Epithelial cell of proximal tubule (primary cell): ENCODE measurements at regions not wholly inside any gene's neighbourhood (a gene's known extent, or its start where the extent isn't known, plus 50 kb on each side); places are given as distances from the start of the nearest gene placed in this dataset.

ENCODE experiments used
- DNase-seq: peaks from one replicate; pipeline ENCODE4 v3.0.0-alpha.2; 2011; ENCODE audit warnings: low read depth
- H3K4me3 ChIP-seq: 2 replicates; pipeline ENCODE4 v1.5.1; 2011; ENCODE audit warnings: low read depth, mild to moderate bottlenecking, low read length
- TF ChIP-seq, protein P1 (sequence below): conservative IDR thresholded peaks from 2 replicates; pipeline ENCODE4 v1.5.1; 2012; ENCODE audit warnings: low read depth, mild to moderate bottlenecking, low read length

DNA sequence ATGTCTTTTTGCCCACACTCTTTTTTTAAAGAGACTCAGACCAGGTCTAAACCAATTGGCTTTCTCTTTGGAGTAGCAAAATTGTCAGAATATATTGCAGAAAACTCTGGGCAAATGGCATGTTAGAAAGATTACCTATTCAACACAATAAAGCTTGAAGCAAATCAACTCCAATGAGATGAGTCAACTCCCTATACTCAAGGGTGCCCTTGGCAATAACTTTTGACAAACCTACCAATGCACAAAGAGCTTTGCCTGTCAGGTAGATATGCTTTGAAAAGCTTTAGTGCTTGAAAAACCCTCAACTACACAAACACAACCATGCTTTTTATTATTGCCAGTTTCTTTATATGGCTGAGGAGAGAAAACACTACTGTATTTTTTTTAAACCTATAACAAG lies 137.7 kb upstream of the GRM7 start:
- H3K4me3 ChIP-seq = no peak overlapping the region
- DNase-seq = no peak
- TF ChIP-seq, protein P1, sequence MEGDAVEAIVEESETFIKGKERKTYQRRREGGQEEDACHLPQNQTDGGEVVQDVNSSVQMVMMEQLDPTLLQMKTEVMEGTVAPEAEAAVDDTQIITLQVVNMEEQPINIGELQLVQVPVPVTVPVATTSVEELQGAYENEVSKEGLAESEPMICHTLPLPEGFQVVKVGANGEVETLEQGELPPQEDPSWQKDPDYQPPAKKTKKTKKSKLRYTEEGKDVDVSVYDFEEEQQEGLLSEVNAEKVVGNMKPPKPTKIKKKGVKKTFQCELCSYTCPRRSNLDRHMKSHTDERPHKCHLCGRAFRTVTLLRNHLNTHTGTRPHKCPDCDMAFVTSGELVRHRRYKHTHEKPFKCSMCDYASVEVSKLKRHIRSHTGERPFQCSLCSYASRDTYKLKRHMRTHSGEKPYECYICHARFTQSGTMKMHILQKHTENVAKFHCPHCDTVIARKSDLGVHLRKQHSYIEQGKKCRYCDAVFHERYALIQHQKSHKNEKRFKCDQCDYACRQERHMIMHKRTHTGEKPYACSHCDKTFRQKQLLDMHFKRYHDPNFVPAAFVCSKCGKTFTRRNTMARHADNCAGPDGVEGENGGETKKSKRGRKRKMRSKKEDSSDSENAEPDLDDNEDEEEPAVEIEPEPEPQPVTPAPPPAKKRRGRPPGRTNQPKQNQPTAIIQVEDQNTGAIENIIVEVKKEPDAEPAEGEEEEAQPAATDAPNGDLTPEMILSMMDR = no peak

GRCh38 chr3:6726811-6727210 lies 134.1 kb upstream of the GRM7 start:
- no peak overlapping the region for H3K4me3 ChIP-seq
- DNase-seq = no peak
- TF ChIP-seq, protein P1 = no peak

DNA sequence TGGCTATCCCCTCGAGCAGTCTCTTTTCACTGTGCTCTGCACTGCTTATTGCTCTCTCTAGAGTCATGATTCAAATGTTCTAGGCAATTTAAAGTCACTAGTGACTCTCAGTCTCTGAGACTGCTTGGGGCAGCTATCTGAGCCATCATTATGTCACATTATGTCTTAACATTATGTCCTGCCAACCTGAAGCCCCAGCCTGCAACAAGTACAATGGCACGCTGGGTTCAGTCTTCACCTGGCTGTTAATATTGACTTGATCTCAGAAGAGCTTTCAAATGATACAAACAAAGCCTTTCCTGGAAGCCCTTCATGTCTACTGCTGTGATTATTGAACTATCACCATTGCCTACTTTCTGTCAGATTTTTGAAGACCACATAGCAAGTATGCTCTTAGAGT lies 128.1 kb upstream of the GRM7 start:
- no peak for DNase-seq
- TF ChIP-seq, protein P1 = no peak
- no peak overlapping the region for H3K4me3 ChIP-seq

DNA sequence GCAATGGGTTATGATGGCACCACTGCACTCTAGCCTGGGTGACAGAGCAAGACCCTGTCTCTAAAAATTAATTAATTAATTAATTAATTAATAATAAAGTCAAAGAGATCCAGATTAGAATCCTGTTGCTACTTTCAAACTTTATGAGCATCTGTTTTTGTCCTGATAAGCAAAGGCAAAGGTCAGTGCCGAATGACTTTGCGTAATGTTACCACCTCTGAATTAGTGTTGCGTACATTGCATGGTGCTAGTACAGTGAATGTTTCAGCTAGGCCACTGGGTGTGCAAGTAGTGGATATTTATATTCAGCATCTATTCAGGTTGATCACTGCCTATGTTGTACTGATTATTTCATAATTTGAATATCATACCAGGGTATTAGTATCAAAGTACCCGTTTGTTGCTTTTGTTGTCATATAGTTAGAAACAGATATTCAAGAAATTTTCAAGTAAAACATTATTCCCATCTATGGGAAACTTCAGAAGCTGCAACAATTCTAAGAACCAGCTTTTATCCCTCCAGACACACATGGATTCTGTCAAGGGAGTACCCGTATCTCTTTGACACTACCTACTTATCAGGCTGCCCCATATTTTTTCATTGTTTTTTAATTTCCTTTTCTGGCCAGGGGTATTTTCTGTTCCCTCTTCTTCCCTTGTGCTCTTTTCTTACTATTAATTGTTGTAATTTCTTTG lies 127.1 kb upstream of the GRM7 start:
- no peak for DNase-seq
- no peak overlapping the region for H3K4me3 ChIP-seq

DNA sequence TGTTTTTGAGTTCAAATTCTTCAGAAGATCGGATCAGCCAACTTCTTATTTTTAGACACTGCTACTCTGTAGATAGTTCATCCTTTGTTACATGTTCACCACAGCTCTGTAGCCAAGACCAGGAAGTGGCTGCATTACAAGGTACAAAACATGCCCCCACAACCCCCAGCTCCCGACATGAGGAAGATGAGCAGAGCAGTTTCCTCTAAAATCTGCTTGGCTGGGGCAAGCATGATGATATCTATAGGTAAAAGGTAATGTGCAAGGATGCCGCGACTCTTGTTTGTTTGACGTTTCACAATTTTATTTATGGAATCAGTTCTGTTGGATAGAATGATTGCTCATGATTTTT lies 126.5 kb upstream of the GRM7 start:
- no peak for DNase-seq
- no peak overlapping the region for H3K4me3 ChIP-seq
- TF ChIP-seq, protein P1 = no peak

More for the DNA sequence above, 127.1 kb upstream of the GRM7 start:
- TF ChIP-seq, protein P1 = no peak

GRCh38 chr3:6736836-6737629 lies 123.9 kb upstream of the GRM7 start:
- DNase-seq = no peak
- no peak overlapping the region for H3K4me3 ChIP-seq
- TF ChIP-seq, protein P1 = no peak
